OCI-LY3 (cell line): ENCODE measurements at regions not wholly inside any gene's neighbourhood (a gene's known extent, or its start where the extent isn't known, plus 50 kb on each side); places are given as distances from the start of the nearest gene placed in this dataset.

Source experiments
- H2AFZ ChIP-seq: fragments of 200-600, 300-600 bp; shearing (Covaris generic); 2 replicates; pipeline ENCODE4 v1.6.0; 2014; ENCODE audit warnings: antibody characterized with exemption, low read depth, low read length
- H3K27ac ChIP-seq: fragments of 200-600, 300-600 bp; sonication (generic); 2 replicates; pipeline ENCODE4 v1.5.1; 2014; ENCODE audit warnings: mild to moderate bottlenecking, low read length, moderate library complexity, mixed read lengths
- H3K27me3 ChIP-seq: fragments of 200-600, 300-600 bp; sonication (generic); 2 replicates; pipeline ENCODE4 v1.6.1; 2014; ENCODE audit warnings: low read depth, low read length, mixed read lengths
- H3K36me3 ChIP-seq: fragments of 200-600, 300-600 bp; sonication (generic); replicated peaks from 2 replicates; pipeline ENCODE3; 2014; ENCODE audit warnings: low read depth, low read length, mixed read lengths
- H3K4me1 ChIP-seq: fragments of 300-600, 200-600 bp; sonication (generic); 2 replicates; pipeline ENCODE4 v1.6.1; 2014; ENCODE audit warnings: low read length, mixed read lengths
- H3K4me2 ChIP-seq: fragments of 200-600, 300-600 bp; sonication (generic); 2 replicates; pipeline ENCODE4 v1.6.1; 2014; ENCODE audit warnings: low read length, mixed read lengths
- H3K4me3 ChIP-seq: fragments of 300-600, 200-600 bp; sonication (generic); 2 replicates; pipeline ENCODE4 v1.5.1; 2014; ENCODE audit warnings: antibody characterized with exemption, mild to moderate bottlenecking, low read length, moderate library complexity
- H3K79me2 ChIP-seq: fragments of 300-600, 200-600 bp; shearing (Covaris generic); 2 replicates; pipeline ENCODE4 v1.6.1; 2014; ENCODE audit warnings: mild to moderate bottlenecking, low read length, mixed read lengths
- H3K9ac ChIP-seq: fragments of 300-600, 200-600 bp; shearing (Covaris generic); 2 replicates; pipeline ENCODE4 v1.6.0; 2014; ENCODE audit warnings: mild to moderate bottlenecking, low read length, moderate library complexity
- H3K9me3 ChIP-seq: fragments of 200-600, 300-600 bp; shearing (Covaris generic); 2 replicates; pipeline ENCODE4 v1.6.1; 2014; ENCODE audit warnings: low read length, mixed read lengths; ENCODE audit not compliant: insufficient read depth
- H4K20me1 ChIP-seq: fragments of 200-600, 300-600 bp; sonication (generic); 2 replicates; pipeline ENCODE4 v1.6.1; 2016; ENCODE audit warnings: low read length, mixed read lengths; ENCODE audit not compliant: insufficient read depth
- CTCF ChIP-seq: fragments of 200-600, 300-600 bp; sonication (generic); IDR thresholded peaks from 2 replicates; pipeline ENCODE4 v1.5.1; 2014; ENCODE audit warnings: antibody characterized with exemption, low read length, low read depth
- EZH2phosphoT487 ChIP-seq: fragments of 200-600 bp; shearing (Covaris generic); IDR thresholded peaks from 2 replicates; pipeline ENCODE4 v1.6.1; 2018; ENCODE audit warnings: antibody characterized with exemption, mixed run types, low read depth

DNA sequence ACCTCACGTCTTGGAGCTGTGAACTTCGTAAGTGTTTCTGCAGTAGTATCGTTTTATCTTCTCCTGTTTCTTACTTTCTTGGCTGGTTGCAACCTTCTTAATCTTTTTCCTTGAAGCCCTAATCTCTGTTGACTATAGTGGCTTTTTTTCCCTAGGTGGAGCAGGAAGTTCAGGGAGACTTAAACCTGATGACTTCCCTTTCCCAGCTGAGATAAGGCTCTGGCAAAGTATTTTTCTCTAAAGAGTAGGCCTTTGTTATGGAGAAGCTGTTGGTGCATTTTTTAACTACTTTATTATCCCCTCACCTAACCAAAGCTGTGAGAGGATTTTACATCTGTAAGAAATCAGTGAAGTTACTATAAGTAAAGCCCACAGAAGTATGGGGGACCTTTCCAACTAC lies 723.1 kb upstream of the RIOK2 start:
- Histone ChIP-seq H3K9ac (no peak overlapping the region), H3K9me3 (peaks cover 6% of the 10 kb centered on the region; the same call in 1 of the 2 replicates), H3K36me3 (no peaks in the 10 kb centered on the region), H3K79me2 (no peaks in the 10 kb centered on the region), H3K4me3 (no peak overlapping the region), H2AFZ (no peak overlapping the region), H3K27ac (no peak overlapping the region), H3K4me1 (no peaks in the 10 kb centered on the region), H4K20me1 (no peaks in the 10 kb centered on the region), H3K4me2 (no peak overlapping the region), H3K27me3 (no peaks in the 10 kb centered on the region)
- TF ChIP-seq CTCF (no peak), EZH2phosphoT487 (no peak)

GRCh38 chr5:97907646-97908400 lies 724.8 kb upstream of the RIOK2 start:
- H4K20me1 ChIP-seq, result no peaks in the 10 kb centered on the region
- H3K9ac ChIP-seq, result no peak overlapping the region
- no peaks in the 10 kb centered on the region for H3K4me1 ChIP-seq
- no peaks in the 10 kb centered on the region for H3K36me3 ChIP-seq
- peaks cover 6% of the 10 kb centered on the region; the same call in 1 of the 2 replicates for H3K9me3 ChIP-seq
- H3K4me3 ChIP-seq, result no peak overlapping the region
- H3K4me2 ChIP-seq, result no peak overlapping the region
- H2AFZ ChIP-seq, result no peak overlapping the region
- H3K27ac ChIP-seq, result no peak overlapping the region
- no peaks in the 10 kb centered on the region for H3K27me3 ChIP-seq
- no peaks in the 10 kb centered on the region for H3K79me2 ChIP-seq
- TF ChIP-seq EZH2phosphoT487, result no peak
- no peak for TF ChIP-seq CTCF

- no peak overlapping the region for H2AFZ ChIP-seq
- no peak overlapping the region for H3K27ac ChIP-seq
- H3K27me3 ChIP-seq, result no peaks in the 10 kb centered on the region
- H3K4me1 ChIP-seq, result no peaks in the 10 kb centered on the region
- H3K4me3 ChIP-seq, result no peak overlapping the region
- no peaks in the 10 kb centered on the region for H3K36me3 ChIP-seq
- H3K9ac ChIP-seq, result no peak overlapping the region
- no peaks in the 10 kb centered on the region for H3K79me2 ChIP-seq
- H3K4me2 ChIP-seq, result no peak overlapping the region
- TF ChIP-seq CTCF, result no peak
- no peak for TF ChIP-seq EZH2phosphoT487
- H3K9me3 ChIP-seq, result no peaks in the 10 kb centered on the region
- H4K20me1 ChIP-seq, result no peaks in the 10 kb centered on the region
Observed at GRCh38 chr5:97909541-97909940, 726.5 kb upstream of the RIOK2 start.

- no peaks in the 10 kb centered on the region for H3K79me2 ChIP-seq
- TF ChIP-seq EZH2phosphoT487 (no peak), CTCF (no peak)
- H3K36me3 ChIP-seq, result no peaks in the 10 kb centered on the region
- H3K4me1 ChIP-seq, result no peaks in the 10 kb centered on the region
- no peak overlapping the region for H3K9ac ChIP-seq
- H3K4me3 ChIP-seq, result no peak overlapping the region
- H3K4me2 ChIP-seq, result no peak overlapping the region
- no peak overlapping the region for H2AFZ ChIP-seq
- no peaks in the 10 kb centered on the region for H3K9me3 ChIP-seq
- H3K27ac ChIP-seq, result no peak overlapping the region
- H4K20me1 ChIP-seq, result no peaks in the 10 kb centered on the region
- no peaks in the 10 kb centered on the region for H3K27me3 ChIP-seq
Observed at GRCh38 chr5:97914483-97914882, 731.4 kb upstream of the RIOK2 start.
